K562 (cell line): ENCODE measurements at regions not wholly inside any gene's neighbourhood (a gene's known extent, or its start where the extent isn't known, plus 50 kb on each side); places are given as distances from the start of the nearest gene placed in this dataset.

Experiments
- ATAC-seq: fragments of 200-7000 bp; cut with Tn5 transposase; 3 replicates; pipeline ENCODE4 v1.9.1; 2020; ENCODE audit warnings: moderate library complexity
- BruUV-seq: library from RNA; stranded (reverse); fragments of 400-500 nt; replicated peaks from 2 replicates; lab custom pipeline; 2021; lab: Mats Ljungman, UMichigan
- CTCF ChIA-PET: fragments of 300-600 bp; formaldehyde crosslinking; extraction: SDS; loops from one replicate; lab custom pipeline; 2021; ENCODE audit warnings: low intra/inter-chr PET ratio; lab: Yijun Ruan, JAX
- POLR2A ChIA-PET: fragments of 300-600, 350-650 bp; sonication (Branson Sonifier 250); formaldehyde crosslinking; extraction: SDS; loops from one replicate; lab custom pipeline; 2021; ENCODE audit warnings: antibody characterized with exemption, inconsistent platforms; lab: Yijun Ruan, JAX
- DNase-seq, 4 experiments: peaks; one replicate each; pipeline versions ENCODE4 v3.0.0 to v3.0.0-alpha.2; 2011 to 2018; ENCODE audit warnings: low spot score in 3 of 4, mixed read lengths in 3 of 4; ENCODE audit errors: extremely low read depth in 1 of 4
- FAIRE-seq: peaks from 2 replicates; lab custom pipeline; 2011; peaks lifted over from hg19 to GRCh38; lab: Jason Lieb, UNC
- H2AFZ ChIP-seq: 2 replicates; pipeline ENCODE4 v1.6.0; 2011; ENCODE audit warnings: low read depth, low read length, control low read depth, inconsistent platforms
- H3K27ac ChIP-seq: fragments of 200-600 bp; 3 replicates; pipeline ENCODE4 v1.8.0; 2011; ENCODE audit warnings: low read depth, mild to moderate bottlenecking, control low read depth, inconsistent platforms, low read length, moderate library complexity, mixed read lengths; ENCODE audit errors: extremely low read depth
- H3K27me3 ChIP-seq, 2 experiments: fragments of 300-600 bp in 1 of 2; 2 replicates in 1 of 2; 3 replicates in 1 of 2; pipeline versions ENCODE4 v1.6.0 to v1.8.0; 2011; ENCODE audit warnings: inconsistent platforms in 2 of 2, low read length in 2 of 2, mild to moderate bottlenecking in 1 of 2, mixed read lengths in 1 of 2, moderate library complexity in 1 of 2; ENCODE audit not compliant: control insufficient read depth in 2 of 2, insufficient read depth in 2 of 2
- H3K36me3 ChIP-seq: fragments of 300-600 bp; 3 replicates; pipeline ENCODE4 v1.8.0; 2011; ENCODE audit warnings: mild to moderate bottlenecking, low read length, inconsistent platforms; ENCODE audit not compliant: control insufficient read depth, insufficient read depth
- H3K4me1 ChIP-seq, 2 experiments: fragments of 200-600 bp in 1 of 2; replicated peaks in 1 of 2; 2 replicates in 1 of 2; 3 replicates in 1 of 2; pipeline versions ENCODE4 v1.5.1 to v1.8.0; 2011; ENCODE audit warnings: inconsistent platforms in 2 of 2, low read length in 2 of 2, mild to moderate bottlenecking in 1 of 2, mixed read lengths in 1 of 2, moderate library complexity in 1 of 2; ENCODE audit not compliant: control insufficient read depth in 2 of 2, insufficient read depth in 2 of 2
- H3K4me2 ChIP-seq: 2 replicates; pipeline ENCODE4 v1.6.1; 2011; ENCODE audit warnings: low read length, control low read depth, inconsistent platforms, mixed read lengths; ENCODE audit not compliant: insufficient read depth
- H3K4me3 ChIP-seq: fragments of 200-600 bp; sonication (generic), shearing (Covaris generic); 2 replicates; pipeline ENCODE4 v1.5.1; 2016; ENCODE audit warnings: control low read depth, inconsistent platforms
- H3K79me2 ChIP-seq: fragments of 200-600 bp; 3 replicates; pipeline ENCODE4 v1.8.0; 2011; ENCODE audit warnings: low read length, inconsistent platforms; ENCODE audit not compliant: control insufficient read depth, insufficient read depth
- H3K9ac ChIP-seq, 2 experiments: 2 replicates each; pipeline versions ENCODE4 v1.6.0 to v1.6.1; 2011; ENCODE audit warnings: low read depth in 2 of 2, low read length in 2 of 2, control low read depth in 1 of 2, inconsistent platforms in 1 of 2, mild to moderate bottlenecking in 1 of 2, mixed read lengths in 1 of 2; ENCODE audit not compliant: insufficient read depth in 1 of 2
- H3K9me1 ChIP-seq: one replicate; pipeline ENCODE4 v1.6.0; 2011; ENCODE audit warnings: inconsistent platforms, mild to moderate bottlenecking, low read length, moderate library complexity; ENCODE audit not compliant: control insufficient read depth, insufficient read depth
- H3K9me3 ChIP-seq: replicated peaks from 2 replicates; pipeline ENCODE4 v1.5.1; 2011; ENCODE audit warnings: low read depth, low read length, inconsistent platforms; ENCODE audit not compliant: control insufficient read depth, insufficient read depth
- H4K20me1 ChIP-seq: replicated peaks from 2 replicates; pipeline ENCODE4 v1.6.1; 2011; ENCODE audit warnings: low read length, inconsistent platforms, mixed read lengths; ENCODE audit not compliant: control insufficient read depth, insufficient read depth
- ATF6 ChIP-seq: sonication (generic); formaldehyde crosslinking; IDR thresholded peaks from 2 replicates; pipeline ENCODE4 v1.4.0; 2020; ENCODE audit warnings: mild to moderate bottlenecking, missing genetic modification reagents
- GATA2 ChIP-seq: sonication (generic); formaldehyde crosslinking; IDR thresholded peaks from 2 replicates; pipeline ENCODE4 v1.4.0; 2020; ENCODE audit warnings: mild to moderate bottlenecking, missing genetic modification reagents
- GATAD2A ChIP-seq: fragments of 450-650 bp; IDR thresholded peaks from 2 replicates; pipeline ENCODE4 v1.6.1; 2017
- HMGXB4 ChIP-seq: sonication (generic); formaldehyde crosslinking; IDR thresholded peaks from 2 replicates; pipeline ENCODE4 v1.8.1; 2023; ENCODE audit warnings: mild to moderate bottlenecking, missing genetic modification reagents
- MCM2 ChIP-seq: fragments of 450-650 bp; IDR thresholded peaks from 2 replicates; pipeline ENCODE4 v1.6.1; 2017; ENCODE audit warnings: low read depth, mild to moderate bottlenecking
- RAD21 ChIP-seq, 2 experiments: fragments of 250-450 bp in 1 of 2; fragments of 450-650 bp in 1 of 2; sonication (Bioruptor Pico) in 1 of 2; formaldehyde crosslinking in 1 of 2; IDR thresholded peaks in 1 of 2; conservative IDR thresholded peaks in 1 of 2; 2 replicates each; pipeline versions ENCODE4 v1.4.0 to v1.8.0; 2020 to 2022; ENCODE audit warnings: mild to moderate bottlenecking in 2 of 2, moderate library complexity in 1 of 2
- RFX1 ChIP-seq: fragments of 450-650 bp; IDR thresholded peaks from 2 replicates; pipeline ENCODE4 v1.6.1; 2016; ENCODE audit warnings: mild to moderate bottlenecking, moderate library complexity
- RHOXF2B ChIP-seq: fragments of 250-450 bp; sonication (Bioruptor Pico); conservative IDR thresholded peaks from 2 replicates; pipeline ENCODE4 v1.5.1; 2021
- TRIM24 ChIP-seq, 2 experiments: fragments of 450-650 bp; IDR thresholded peaks; 2 replicates each; pipeline ENCODE4 v1.6.1; 2016
- ZKSCAN1 ChIP-seq: fragments of 150-350 bp; IDR thresholded peaks from 2 replicates; pipeline ENCODE4 v1.6.1; 2016; ENCODE audit warnings: low read depth, low read length
- ZNF354B ChIP-seq: fragments of 250-450 bp; sonication (Bioruptor Pico); IDR thresholded peaks from 2 replicates; pipeline ENCODE4 v1.4.0; 2020
- in situ Hi-C: fragments of 300-500 bp; cut with MboI; formaldehyde crosslinking; loops from 4 replicates; pipeline ENCODE4 v1.15.0; 2018; ENCODE audit warnings: inconsistent platforms, mixed read lengths
- intact Hi-C: fragments of 100-400 bp; cut with micrococcal nuclease; formaldehyde crosslinking; loops from 2 replicates; pipeline ENCODE4 v1.14.2; 2022

GRCh38 chr2:23138701-23139100 is 246.3 kb upstream of the KLHL29 start (continued):
- TF ChIP-seq RHOXF2B (CRISPR knock-in tag) (no peak), GATA2 (CRISPR knock-in tag) (no peak), ZNF354B (no peak), HMGXB4 (CRISPR knock-in tag) (no peak)
- TF ChIP-seq, all 486 proteins: peak for 0

GRCh38 chr2:23145460-23145859 is 239.5 kb upstream of the KLHL29 start:
- intact Hi-C loops: no loop called here
- FAIRE-seq (no peak), ATAC-seq (no peak), DNase-seq (no peak)
- H3K27me3 ChIP-seq: no peaks in the 10 kb centered on the region
- H3K36me3 ChIP-seq: no peaks in the 10 kb centered on the region
- no peaks in the 10 kb centered on the region for H3K4me1 ChIP-seq
- no peaks in the 10 kb centered on the region for H3K9me3 ChIP-seq
- POLR2A ChIA-PET: no interaction called here
- in situ Hi-C loops: no loop called here
- no peak overlapping the region for H3K9ac ChIP-seq
- no peak overlapping the region for H3K27ac ChIP-seq
- no peaks in the 10 kb centered on the region for H3K9me1 ChIP-seq
- H4K20me1 ChIP-seq: no peaks in the 10 kb centered on the region
- no peak overlapping the region for H3K4me3 ChIP-seq
- no TSS peak for BruUV-seq
- H3K79me2 ChIP-seq: no peaks in the 10 kb centered on the region
- H3K4me2 ChIP-seq: no peak overlapping the region
- H2AFZ ChIP-seq: no peak overlapping the region
- CTCF ChIA-PET: no interaction called here
- TF ChIP-seq MCM2 (no peak), ATF6 (CRISPR knock-in tag) (no peak), GATAD2A (no peak), RFX1 (no peak), RAD21 (CRISPR knock-in tag; conservative IDR thresholded peaks at IDR 0.05 in 1 of 2, IDR thresholded peaks at IDR 0.05 in 1 of 2) (0 out of 4 replicates have a peak, but pooled peaks of 1 of the 2 experiments have one; percentile 10), ZKSCAN1 (no peak), TRIM24 (IDR thresholded peaks at IDR 0.05) (no peak)
